Nucleus accumbens (tissue), 56 donors: ENCODE measurements at regions not wholly inside any gene's neighbourhood (a gene's known extent, or its start where the extent isn't known, plus 50 kb on each side); places are given as distances from the start of the nearest gene placed in this dataset.

ENCODE experiments used
- DNase-seq, 56 donors: peaks; one replicate each; lab custom pipeline; 2025; lab: John Stamatoyannopoulos, UW

DNA sequence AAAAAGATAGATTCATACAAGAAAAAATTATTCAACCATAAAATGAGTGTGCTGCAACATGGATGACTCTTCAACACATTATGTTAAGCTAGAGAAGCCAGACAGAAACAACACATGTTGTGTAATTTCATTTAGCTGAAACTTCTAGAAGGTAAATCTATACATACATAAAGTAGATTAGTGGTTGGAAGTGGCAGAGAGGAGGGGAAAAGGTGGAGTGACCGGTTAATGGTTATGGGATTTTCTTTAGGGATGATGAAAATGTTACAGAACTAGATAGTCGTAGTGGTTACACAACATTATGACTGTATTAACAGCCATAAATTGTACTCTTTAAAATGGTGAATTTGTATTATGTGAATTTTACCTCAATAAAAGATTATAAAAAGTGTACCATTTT is 304.1 kb upstream of the SLC35B3 start:
- DNase-seq, result no peak

DNA sequence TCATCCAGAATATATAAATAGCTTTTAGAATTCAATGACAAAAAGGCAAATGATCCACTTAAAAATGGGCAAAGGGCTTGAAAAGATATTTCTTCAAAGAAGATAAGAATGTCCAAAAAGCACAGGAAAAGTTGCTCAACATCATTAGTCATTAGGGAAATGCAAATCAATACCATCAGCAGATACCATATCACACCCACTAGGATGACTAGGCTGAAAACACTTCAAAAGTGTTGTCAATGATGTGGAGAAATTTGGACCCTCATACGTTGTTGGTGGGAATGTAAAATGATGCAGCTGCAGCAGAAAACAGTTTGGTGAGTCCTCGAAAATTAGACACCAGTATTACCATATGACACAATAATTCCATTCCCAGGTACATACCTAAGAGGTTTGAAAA is 303.6 kb upstream of the SLC35B3 start:
- no peak for DNase-seq

GRCh38 chr6:8736156-8736895 is 301.0 kb upstream of the SLC35B3 start:
- no peak for DNase-seq

DNA sequence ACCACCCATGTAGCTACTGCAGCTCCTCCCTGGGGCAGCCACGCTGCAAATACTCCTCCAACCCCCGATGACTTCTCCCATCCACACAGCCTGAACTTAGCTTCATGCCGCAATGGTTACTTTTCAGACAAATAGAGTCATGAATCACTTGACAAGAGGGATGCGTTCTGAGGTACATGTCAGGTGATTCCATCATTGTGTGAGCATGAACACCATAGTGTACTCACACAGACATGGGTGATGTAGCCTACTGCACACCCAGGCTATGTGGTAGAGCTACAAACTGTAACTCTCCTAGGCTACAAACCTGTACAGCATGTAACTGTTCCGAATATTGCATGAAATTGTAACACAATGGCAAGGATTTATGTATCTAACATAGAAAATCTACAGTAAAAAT is 298.5 kb upstream of the SLC35B3 start:
- no peak for DNase-seq

GRCh38 chr6:8731874-8732273 is 296.5 kb upstream of the SLC35B3 start:
- no peak for DNase-seq

DNA sequence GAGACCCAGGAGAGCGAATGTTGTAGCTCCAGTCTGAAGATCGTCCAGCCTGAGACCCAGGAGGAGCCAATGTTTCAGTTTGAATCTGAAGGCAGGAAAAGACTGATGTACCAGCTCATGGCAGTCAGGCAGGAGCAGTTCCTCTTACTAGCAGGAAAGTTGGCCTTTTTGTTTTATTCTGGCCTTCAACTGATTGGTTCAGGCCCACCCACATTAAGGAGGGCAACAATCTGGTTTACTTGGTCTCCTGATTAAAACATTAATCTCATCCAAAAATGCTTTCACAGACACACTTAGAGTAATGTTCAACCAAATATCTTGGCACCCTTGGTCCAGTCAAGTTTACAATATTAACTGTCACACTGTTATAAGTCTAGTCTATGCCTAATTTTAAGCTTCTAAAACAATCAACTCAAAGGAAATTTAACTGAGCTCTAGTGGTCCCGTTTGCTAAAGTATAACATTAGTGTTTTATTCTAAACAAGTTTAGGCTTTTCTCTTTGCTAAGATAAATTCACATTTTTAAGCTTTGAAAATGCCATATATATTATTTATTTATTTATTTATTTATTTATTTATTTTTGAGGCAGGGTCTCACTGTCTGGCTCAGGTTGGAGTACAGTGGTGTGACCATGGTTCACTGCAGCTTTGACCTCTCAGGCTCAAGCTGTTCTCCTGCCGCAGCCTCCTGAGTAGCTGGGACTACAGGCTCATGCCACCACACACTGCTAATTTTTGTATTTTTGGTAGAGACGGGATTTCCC is 275.5 kb upstream of the SLC35B3 start:
- no peak for DNase-seq

DNA sequence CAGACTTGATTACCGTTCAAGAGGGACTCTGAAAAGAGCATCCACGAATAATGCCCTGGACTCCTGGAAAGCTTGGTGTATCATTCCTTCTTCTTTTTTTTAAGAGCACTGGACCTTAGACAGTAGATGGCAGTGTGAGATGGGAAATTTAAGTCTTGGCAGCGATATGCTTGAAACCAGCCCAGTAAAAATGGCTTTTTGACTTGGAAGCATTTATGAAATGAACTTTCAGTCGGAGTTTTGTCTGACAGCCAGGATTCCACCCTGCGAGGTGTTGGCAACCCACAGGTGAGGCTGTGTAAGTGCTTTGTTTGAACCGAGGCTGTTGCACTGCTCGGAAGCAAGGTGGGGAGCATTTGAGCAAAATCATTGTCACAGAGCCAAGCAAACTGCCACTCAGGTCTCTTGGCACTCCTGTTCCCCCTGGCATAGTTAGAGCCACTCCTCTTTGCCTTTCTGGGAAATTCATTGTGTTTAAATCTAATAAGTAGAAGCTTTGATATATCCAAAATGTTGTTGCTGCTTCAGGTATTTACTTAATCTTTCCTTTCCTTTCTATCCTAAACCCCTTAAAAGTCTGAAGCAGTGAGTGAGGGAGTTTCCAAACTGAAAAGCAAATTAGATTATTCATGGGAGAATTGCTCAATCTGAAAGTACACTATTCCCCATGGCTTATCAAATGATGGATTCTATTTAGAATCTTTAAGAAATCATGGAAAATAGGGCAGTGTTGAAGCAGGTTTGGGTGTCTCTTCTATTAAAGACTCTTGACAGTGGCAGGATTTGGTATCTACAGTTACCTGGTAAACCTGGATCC is 272.8 kb upstream of the SLC35B3 start:
- peak in 6 of 56 donors; percentile 1 to 12 (median 8) for DNase-seq

GRCh38 chr6:8707369-8707768 is 272.0 kb upstream of the SLC35B3 start:
- no peak for DNase-seq

GRCh38 chr6:8705435-8706020 is 270.2 kb upstream of the SLC35B3 start:
- no peak for DNase-seq

GRCh38 chr6:8703059-8703458 is 267.7 kb upstream of the SLC35B3 start:
- DNase-seq, result no peak

- no peak for DNase-seq
These were observed 253.5 kb upstream of the SLC35B3 start for GRCh38 chr6:8688821-8689220.

DNA sequence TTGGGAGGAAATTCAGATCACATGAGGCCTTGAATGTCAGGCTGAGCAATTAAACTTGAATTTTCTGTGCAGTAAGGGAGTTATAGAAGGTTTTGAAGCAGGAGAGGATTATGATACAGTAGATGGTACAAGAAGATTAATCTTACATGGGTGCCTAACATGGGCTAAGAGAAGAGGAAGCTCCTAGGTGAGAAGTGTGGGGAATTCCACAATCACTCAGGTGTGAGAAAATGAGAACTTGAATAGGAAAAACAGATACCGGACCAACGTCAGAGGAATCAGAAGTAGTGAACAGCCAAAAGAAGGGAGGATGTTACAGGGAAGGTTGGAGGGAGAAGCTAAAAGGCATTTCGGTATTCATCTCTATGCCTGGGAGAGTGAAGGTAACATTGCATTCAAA is 250.7 kb upstream of the SLC35B3 start:
- no peak for DNase-seq

DNA sequence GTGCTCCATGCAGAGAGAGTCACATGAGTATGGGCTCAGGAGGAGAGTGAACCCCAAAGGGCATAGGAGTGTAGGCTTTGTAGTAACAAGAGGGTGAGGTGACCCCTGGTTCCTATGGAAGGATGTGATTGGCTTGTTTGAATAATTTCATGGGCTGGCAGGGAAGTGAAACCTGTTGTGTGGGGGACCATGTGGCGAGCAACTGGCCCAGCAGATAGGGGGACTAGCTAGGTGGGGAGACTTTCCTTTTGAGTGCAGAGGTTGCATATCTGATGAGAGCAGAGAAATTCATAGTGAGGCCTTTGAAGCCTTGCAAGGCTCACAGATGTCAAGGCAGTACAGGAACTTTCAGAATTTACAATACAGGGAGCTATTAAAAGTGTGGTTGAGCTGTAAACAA is 247.9 kb upstream of the SLC35B3 start:
- no peak for DNase-seq

DNA sequence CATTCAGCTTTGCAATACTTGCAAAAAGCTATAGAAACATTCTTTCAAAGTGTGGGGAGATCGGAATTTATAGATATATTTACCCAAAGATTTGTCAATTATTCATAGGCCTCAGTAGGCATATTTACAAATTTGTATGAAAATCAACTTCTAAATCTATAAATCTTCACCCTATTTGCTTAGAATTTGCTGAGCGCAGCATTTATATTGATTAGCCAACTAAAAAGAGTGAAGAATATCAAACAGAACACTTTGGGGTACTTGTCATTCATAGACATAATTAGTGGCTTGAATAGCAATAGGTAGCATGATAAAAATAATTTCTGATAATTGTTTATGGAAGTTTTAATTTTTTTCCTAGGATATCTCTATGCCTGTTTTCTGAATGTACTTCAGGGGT is 244.5 kb upstream of the SLC35B3 start:
- no peak for DNase-seq

GRCh38 chr6:8678466-8678865 is 243.1 kb upstream of the SLC35B3 start:
- DNase-seq, result no peak

DNA sequence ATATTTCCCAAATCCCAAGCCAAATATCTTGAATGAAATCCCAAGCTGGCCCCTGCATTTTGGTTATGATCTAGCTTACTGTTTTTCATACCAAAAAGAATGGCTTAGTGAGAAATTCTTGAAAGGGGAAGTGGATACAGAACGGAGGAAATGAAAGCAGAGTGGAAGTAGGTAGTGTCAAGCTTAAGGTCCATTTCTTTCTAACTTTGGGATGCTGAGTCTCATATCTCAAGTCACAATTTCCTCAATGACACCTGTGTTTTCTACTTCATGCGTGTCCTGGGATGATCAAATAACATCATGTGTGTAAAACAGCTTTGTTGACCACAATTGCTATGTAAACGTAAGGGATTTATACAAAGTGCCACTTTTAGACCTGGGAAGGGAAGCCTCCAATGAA is 238.8 kb upstream of the SLC35B3 start:
- DNase-seq, result no peak

DNA sequence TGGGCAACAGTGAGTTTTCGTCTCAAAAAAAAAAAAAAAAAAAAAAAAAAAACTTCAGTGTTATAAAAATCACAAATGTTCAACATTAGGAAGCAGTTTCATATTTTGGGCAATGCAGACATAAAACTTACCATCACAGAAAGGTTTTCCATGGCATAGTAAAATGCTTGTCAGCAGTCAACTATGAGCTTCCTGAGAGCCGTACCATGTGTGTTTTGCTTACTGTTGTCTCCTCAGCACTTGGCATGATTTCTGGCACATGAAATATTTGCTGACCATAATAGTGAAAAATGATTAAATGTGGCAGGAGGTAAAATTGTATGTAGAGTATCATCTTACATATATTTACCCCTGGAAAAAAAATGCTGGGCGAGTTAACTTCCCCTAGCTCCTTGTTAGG is 237.5 kb upstream of the SLC35B3 start:
- DNase-seq, result no peak

GRCh38 chr6:8670792-8671191 is 235.4 kb upstream of the SLC35B3 start:
- DNase-seq, result no peak

DNA sequence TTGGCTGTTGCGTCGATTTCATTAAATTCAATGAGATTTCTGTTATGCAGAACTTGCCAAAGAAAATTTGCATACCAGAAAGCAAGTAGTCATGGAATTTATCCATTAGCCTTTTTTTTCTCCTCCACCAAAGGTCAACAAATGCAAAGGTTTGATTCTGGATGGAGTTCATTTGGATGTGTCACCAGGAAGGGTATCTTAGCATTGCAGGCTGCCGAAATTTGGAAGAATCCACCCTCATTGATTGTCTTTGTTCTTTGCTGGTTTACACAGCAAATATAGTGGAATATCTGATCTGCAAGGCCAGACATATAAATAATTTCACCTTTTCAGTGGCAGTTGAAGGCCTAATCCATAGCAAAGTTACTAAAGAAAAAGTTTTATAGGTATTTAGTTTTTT is 229.4 kb upstream of the SLC35B3 start:
- DNase-seq, result no peak

DNA sequence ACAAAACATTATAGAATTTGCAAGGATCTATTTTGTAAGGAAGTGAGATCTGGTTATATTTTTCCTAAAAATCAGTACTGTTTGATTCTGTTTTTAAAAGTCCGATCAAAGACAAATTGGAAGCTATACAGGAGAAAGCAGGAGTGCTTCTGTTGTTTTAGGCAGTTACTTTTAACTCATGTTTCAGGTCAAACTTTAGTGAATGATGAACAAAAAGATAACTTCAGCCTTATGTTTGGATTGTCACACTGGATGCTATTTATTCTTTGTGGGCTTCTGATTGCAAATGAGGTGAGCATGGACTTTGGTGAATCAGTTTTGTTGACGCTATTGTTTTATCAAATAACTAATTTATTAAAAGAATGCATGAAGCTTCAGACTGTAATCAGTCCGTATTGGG is 228.7 kb upstream of the SLC35B3 start:
- DNase-seq, result no peak
